ENCODE measurements at regions not wholly inside any gene's neighbourhood (a gene's known extent, or its start where the extent isn't known, plus 50 kb on each side); places are given as distances from the start of the nearest gene placed in this dataset.

- Histone ChIP-seq H3K36me3 (ENCODE audit: control insufficient read depth, low read length) (no peaks in the 10 kb centered on the region), H3K4me1 (ENCODE audit: control insufficient read depth, low read length) (no peaks in the 10 kb centered on the region)
Observed at GRCh38 chr11:90564531-90564930, 341.7 kb upstream of the CHORDC1 start.

DNA sequence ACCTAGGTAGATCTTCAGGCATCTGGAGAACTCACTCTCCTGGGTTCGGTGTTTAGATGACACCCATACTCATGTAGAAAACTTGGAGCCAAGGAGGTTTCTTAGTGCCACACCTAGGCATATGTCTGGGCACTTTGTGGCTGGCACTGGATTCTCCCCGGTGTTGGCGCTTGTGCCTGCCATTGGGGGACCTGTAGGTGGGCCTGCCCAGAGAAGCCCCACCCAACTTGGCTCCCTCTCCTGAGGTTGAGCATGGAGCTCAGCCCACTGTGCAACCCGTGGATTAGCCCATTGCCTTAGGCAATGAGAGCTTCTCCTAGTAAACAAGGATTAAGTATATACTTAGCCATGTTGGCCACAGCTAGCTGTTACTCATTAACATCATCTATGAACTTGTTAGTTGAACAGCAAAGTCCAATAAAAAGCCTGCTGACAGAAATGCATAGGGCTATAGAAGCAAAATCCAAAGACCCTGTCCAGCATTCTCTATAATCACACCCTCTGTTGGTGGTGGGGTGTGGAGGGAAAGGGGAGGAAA lies 335.5 kb upstream of the CHORDC1 start:
- H3K4me1 ChIP-seq (ENCODE audit: control insufficient read depth, low read length): no peaks in the 10 kb centered on the region
- H3K27me3 ChIP-seq (ENCODE audit: control insufficient read depth, low read length): no peaks in the 10 kb centered on the region
- no peak overlapping the region for H3K4me3 ChIP-seq (ENCODE audit: low read length)
- no peak for TF ChIP-seq EZH2phosphoT487 (IDR thresholded peaks at IDR 0.05; ENCODE audit: borderline replicate concordance, low read length)
- no peak for TF ChIP-seq CTCF (IDR thresholded peaks at IDR 0.05; ENCODE audit: low read depth, low read length, poor library complexity, severe bottlenecking)
- no peaks in the 10 kb centered on the region for H4K20me1 ChIP-seq (ENCODE audit: control insufficient read depth, insufficient read depth, low read depth, low read length)
- no peaks in the 10 kb centered on the region for H3K9me2 ChIP-seq (replicated peaks; ENCODE audit: control insufficient read depth, low read length)
- no peak overlapping the region for H3K27ac ChIP-seq (ENCODE audit: low read depth, low read length)
- no peaks in the 10 kb centered on the region for H3K9me3 ChIP-seq (ENCODE audit: control insufficient read depth, insufficient read depth, low read length)
- no peaks in the 10 kb centered on the region for H3K79me2 ChIP-seq (ENCODE audit: control insufficient read depth, low read length)
- no peak overlapping the region for H3K4me2 ChIP-seq (ENCODE audit: low read length)
- H3K36me3 ChIP-seq (ENCODE audit: control insufficient read depth, low read length): no peaks in the 10 kb centered on the region
- no peaks in the 10 kb centered on the region for H3F3A ChIP-seq (ENCODE audit: control insufficient read depth, insufficient read depth)

More at GRCh38 chr11:90564531-90564930, 341.7 kb upstream of the CHORDC1 start:
- TF ChIP-seq EZH2phosphoT487 (IDR thresholded peaks at IDR 0.05; ENCODE audit: borderline replicate concordance, low read length) (no peak), CTCF (IDR thresholded peaks at IDR 0.05; ENCODE audit: low read depth, low read length, poor library complexity, severe bottlenecking) (no peak)
- Histone ChIP-seq H4K20me1 (ENCODE audit: control insufficient read depth, insufficient read depth, low read depth, low read length) (no peaks in the 10 kb centered on the region), H3K9me2 (replicated peaks; ENCODE audit: control insufficient read depth, low read length) (no peaks in the 10 kb centered on the region), H3K9me3 (ENCODE audit: control insufficient read depth, insufficient read depth, low read length) (no peaks in the 10 kb centered on the region), H3K4me3 (ENCODE audit: low read length) (no peak overlapping the region), H3K4me2 (ENCODE audit: low read length) (no peak overlapping the region), H3F3A (ENCODE audit: control insufficient read depth, insufficient read depth) (no peaks in the 10 kb centered on the region), H3K27me3 (ENCODE audit: control insufficient read depth, low read length) (no peaks in the 10 kb centered on the region), H3K79me2 (ENCODE audit: control insufficient read depth, low read length) (no peaks in the 10 kb centered on the region), H3K27ac (ENCODE audit: low read depth, low read length) (no peak overlapping the region)

GRCh38 chr11:90556606-90557005 lies 333.8 kb upstream of the CHORDC1 start:
- H3K9me2 ChIP-seq (replicated peaks; ENCODE audit: control insufficient read depth, low read length): no peaks in the 10 kb centered on the region
- H3K27me3 ChIP-seq (ENCODE audit: control insufficient read depth, low read length): no peaks in the 10 kb centered on the region
- no peaks in the 10 kb centered on the region for H3K4me1 ChIP-seq (ENCODE audit: control insufficient read depth, low read length)
- H3F3A ChIP-seq (ENCODE audit: control insufficient read depth, insufficient read depth): no peaks in the 10 kb centered on the region
- no peak overlapping the region for H3K27ac ChIP-seq (ENCODE audit: low read depth, low read length)
- H3K9me3 ChIP-seq (ENCODE audit: control insufficient read depth, insufficient read depth, low read length): no peaks in the 10 kb centered on the region
- TF ChIP-seq CTCF (IDR thresholded peaks at IDR 0.05; ENCODE audit: low read depth, low read length, poor library complexity, severe bottlenecking) (no peak), EZH2phosphoT487 (IDR thresholded peaks at IDR 0.05; ENCODE audit: borderline replicate concordance, low read length) (no peak)
- H3K4me3 ChIP-seq (ENCODE audit: low read length): no peak overlapping the region
- no peaks in the 10 kb centered on the region for H3K79me2 ChIP-seq (ENCODE audit: control insufficient read depth, low read length)
- H3K36me3 ChIP-seq (ENCODE audit: control insufficient read depth, low read length): no peaks in the 10 kb centered on the region
- H4K20me1 ChIP-seq (ENCODE audit: control insufficient read depth, insufficient read depth, low read depth, low read length): no peaks in the 10 kb centered on the region
- H3K4me2 ChIP-seq (ENCODE audit: low read length): no peak overlapping the region

Data from DOHH2 (cell line).